ENCODE measurements at regions not wholly inside any gene's neighbourhood (a gene's known extent, or its start where the extent isn't known, plus 50 kb on each side); places are given as distances from the start of the nearest gene placed in this dataset.

DNA sequence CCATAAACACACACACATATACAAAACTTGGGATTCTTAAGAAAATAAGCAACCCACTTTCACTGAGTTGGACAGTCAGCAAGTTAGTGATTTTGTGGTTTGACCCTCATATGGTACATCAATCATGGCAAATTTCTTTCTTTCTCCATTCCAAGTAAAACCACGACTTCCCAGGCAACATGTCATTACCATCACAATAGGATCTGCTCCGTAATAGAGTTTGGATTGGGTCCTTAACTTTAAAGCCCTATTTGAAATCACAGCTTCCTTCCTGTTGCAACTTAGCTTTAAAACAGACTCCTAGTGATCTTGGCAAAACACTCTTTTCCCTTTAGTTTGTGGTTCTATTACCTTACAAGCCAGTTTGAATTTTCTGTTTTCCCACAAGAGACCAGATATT is 483.6 kb downstream of the INHBA start:
- TF ChIP-seq, protein P1, sequence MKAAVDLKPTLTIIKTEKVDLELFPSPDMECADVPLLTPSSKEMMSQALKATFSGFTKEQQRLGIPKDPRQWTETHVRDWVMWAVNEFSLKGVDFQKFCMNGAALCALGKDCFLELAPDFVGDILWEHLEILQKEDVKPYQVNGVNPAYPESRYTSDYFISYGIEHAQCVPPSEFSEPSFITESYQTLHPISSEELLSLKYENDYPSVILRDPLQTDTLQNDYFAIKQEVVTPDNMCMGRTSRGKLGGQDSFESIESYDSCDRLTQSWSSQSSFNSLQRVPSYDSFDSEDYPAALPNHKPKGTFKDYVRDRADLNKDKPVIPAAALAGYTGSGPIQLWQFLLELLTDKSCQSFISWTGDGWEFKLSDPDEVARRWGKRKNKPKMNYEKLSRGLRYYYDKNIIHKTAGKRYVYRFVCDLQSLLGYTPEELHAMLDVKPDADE (IDR thresholded peaks at IDR 0.05): peak; percentile 60; the same call in 1 of the 2 replicates
- TF ChIP-seq, protein P2, sequence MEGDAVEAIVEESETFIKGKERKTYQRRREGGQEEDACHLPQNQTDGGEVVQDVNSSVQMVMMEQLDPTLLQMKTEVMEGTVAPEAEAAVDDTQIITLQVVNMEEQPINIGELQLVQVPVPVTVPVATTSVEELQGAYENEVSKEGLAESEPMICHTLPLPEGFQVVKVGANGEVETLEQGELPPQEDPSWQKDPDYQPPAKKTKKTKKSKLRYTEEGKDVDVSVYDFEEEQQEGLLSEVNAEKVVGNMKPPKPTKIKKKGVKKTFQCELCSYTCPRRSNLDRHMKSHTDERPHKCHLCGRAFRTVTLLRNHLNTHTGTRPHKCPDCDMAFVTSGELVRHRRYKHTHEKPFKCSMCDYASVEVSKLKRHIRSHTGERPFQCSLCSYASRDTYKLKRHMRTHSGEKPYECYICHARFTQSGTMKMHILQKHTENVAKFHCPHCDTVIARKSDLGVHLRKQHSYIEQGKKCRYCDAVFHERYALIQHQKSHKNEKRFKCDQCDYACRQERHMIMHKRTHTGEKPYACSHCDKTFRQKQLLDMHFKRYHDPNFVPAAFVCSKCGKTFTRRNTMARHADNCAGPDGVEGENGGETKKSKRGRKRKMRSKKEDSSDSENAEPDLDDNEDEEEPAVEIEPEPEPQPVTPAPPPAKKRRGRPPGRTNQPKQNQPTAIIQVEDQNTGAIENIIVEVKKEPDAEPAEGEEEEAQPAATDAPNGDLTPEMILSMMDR (conservative IDR thresholded peaks at IDR 0.05; ENCODE audit: low read depth in 2 of 2): no peak
- TF ChIP-seq ZNF114 (CRISPR knock-in tag; IDR thresholded peaks at IDR 0.05) (no peak), ZNF331 (CRISPR knock-in tag; IDR thresholded peaks at IDR 0.05; ENCODE audit: low read depth) (no peak), EZH2 (IDR thresholded peaks at IDR 0.05; ENCODE audit: low read depth, unreplicated experiment) (no peak), EZH2phosphoT487 (IDR thresholded peaks at IDR 0.05; ENCODE audit: unreplicated experiment) (no peak), POLR2AphosphoS5 (IDR thresholded peaks at IDR 0.05; ENCODE audit: low read depth) (peak; percentile 64), NANOG (IDR thresholded peaks at IDR 0.05; ENCODE audit: borderline replicate concordance) (no peak), JUNB (IDR thresholded peaks at IDR 0.05; ENCODE audit: unreplicated experiment) (no peak), CREB1 (CRISPR knock-in tag; IDR thresholded peaks at IDR 0.05; ENCODE audit: low read depth) (0 out of 2 replicates have a peak, but pooled peaks have one; percentile 12)
- TF ChIP-seq, protein P3, sequence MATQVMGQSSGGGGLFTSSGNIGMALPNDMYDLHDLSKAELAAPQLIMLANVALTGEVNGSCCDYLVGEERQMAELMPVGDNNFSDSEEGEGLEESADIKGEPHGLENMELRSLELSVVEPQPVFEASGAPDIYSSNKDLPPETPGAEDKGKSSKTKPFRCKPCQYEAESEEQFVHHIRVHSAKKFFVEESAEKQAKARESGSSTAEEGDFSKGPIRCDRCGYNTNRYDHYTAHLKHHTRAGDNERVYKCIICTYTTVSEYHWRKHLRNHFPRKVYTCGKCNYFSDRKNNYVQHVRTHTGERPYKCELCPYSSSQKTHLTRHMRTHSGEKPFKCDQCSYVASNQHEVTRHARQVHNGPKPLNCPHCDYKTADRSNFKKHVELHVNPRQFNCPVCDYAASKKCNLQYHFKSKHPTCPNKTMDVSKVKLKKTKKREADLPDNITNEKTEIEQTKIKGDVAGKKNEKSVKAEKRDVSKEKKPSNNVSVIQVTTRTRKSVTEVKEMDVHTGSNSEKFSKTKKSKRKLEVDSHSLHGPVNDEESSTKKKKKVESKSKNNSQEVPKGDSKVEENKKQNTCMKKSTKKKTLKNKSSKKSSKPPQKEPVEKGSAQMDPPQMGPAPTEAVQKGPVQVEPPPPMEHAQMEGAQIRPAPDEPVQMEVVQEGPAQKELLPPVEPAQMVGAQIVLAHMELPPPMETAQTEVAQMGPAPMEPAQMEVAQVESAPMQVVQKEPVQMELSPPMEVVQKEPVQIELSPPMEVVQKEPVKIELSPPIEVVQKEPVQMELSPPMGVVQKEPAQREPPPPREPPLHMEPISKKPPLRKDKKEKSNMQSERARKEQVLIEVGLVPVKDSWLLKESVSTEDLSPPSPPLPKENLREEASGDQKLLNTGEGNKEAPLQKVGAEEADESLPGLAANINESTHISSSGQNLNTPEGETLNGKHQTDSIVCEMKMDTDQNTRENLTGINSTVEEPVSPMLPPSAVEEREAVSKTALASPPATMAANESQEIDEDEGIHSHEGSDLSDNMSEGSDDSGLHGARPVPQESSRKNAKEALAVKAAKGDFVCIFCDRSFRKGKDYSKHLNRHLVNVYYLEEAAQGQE (IDR thresholded peaks at IDR 0.05; ENCODE audit: unreplicated experiment): no peak
- TF ChIP-seq, protein P4, sequence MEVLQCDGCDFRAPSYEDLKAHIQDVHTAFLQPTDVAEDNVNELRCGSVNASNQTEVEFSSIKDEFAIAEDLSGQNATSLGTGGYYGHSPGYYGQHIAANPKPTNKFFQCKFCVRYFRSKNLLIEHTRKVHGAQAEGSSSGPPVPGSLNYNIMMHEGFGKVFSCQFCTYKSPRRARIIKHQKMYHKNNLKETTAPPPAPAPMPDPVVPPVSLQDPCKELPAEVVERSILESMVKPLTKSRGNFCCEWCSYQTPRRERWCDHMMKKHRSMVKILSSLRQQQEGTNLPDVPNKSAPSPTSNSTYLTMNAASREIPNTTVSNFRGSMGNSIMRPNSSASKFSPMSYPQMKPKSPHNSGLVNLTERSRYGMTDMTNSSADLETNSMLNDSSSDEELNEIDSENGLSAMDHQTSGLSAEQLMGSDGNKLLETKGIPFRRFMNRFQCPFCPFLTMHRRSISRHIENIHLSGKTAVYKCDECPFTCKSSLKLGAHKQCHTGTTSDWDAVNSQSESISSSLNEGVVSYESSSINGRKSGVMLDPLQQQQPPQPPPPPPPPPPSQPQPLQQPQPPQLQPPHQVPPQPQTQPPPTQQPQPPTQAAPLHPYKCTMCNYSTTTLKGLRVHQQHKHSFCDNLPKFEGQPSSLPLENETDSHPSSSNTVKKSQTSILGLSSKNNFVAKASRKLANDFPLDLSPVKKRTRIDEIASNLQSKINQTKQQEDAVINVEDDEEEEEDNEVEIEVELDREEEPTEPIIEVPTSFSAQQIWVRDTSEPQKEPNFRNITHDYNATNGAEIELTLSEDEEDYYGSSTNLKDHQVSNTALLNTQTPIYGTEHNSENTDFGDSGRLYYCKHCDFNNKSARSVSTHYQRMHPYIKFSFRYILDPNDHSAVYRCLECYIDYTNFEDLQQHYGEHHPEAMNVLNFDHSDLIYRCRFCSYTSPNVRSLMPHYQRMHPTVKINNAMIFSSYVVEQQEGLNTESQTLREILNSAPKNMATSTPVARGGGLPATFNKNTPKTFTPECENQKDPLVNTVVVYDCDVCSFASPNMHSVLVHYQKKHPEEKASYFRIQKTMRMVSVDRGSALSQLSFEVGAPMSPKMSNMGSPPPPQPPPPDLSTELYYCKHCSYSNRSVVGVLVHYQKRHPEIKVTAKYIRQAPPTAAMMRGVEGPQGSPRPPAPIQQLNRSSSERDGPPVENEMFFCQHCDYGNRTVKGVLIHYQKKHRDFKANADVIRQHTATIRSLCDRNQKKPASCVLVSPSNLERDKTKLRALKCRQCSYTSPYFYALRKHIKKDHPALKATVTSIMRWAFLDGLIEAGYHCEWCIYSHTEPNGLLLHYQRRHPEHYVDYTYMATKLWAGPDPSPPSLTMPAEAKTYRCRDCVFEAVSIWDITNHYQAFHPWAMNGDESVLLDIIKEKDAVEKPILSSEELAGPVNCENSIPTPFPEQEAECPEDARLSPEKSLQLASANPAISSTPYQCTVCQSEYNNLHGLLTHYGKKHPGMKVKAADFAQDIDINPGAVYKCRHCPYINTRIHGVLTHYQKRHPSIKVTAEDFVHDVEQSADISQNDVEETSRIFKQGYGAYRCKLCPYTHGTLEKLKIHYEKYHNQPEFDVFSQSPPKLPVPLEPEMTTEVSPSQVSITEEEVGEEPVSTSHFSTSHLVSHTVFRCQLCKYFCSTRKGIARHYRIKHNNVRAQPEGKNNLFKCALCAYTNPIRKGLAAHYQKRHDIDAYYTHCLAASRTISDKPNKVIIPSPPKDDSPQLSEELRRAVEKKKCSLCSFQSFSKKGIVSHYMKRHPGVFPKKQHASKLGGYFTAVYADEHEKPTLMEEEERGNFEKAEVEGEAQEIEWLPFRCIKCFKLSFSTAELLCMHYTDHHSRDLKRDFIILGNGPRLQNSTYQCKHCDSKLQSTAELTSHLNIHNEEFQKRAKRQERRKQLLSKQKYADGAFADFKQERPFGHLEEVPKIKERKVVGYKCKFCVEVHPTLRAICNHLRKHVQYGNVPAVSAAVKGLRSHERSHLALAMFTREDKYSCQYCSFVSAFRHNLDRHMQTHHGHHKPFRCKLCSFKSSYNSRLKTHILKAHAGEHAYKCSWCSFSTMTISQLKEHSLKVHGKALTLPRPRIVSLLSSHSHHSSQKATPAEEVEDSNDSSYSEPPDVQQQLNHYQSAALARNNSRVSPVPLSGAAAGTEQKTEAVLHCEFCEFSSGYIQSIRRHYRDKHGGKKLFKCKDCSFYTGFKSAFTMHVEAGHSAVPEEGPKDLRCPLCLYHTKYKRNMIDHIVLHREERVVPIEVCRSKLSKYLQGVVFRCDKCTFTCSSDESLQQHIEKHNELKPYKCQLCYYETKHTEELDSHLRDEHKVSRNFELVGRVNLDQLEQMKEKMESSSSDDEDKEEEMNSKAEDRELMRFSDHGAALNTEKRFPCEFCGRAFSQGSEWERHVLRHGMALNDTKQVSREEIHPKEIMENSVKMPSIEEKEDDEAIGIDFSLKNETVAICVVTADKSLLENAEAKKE (CRISPR knock-in tag; IDR thresholded peaks at IDR 0.05): no peak

All from GM23338 (cell line).